OCI-LY3 (cell line): ENCODE measurements at regions not wholly inside any gene's neighbourhood (a gene's known extent, or its start where the extent isn't known, plus 50 kb on each side); places are given as distances from the start of the nearest gene placed in this dataset.

Experiments used
- CTCF ChIP-seq: fragments of 200-600, 300-600 bp; sonication (generic); IDR thresholded peaks from 2 replicates; pipeline ENCODE4 v1.5.1; 2014; ENCODE audit warnings: antibody characterized with exemption, low read length, low read depth
- EZH2phosphoT487 ChIP-seq: fragments of 200-600 bp; shearing (Covaris generic); IDR thresholded peaks from 2 replicates; pipeline ENCODE4 v1.6.1; 2018; ENCODE audit warnings: antibody characterized with exemption, mixed run types, low read depth

- TF ChIP-seq CTCF (no peak), EZH2phosphoT487 (no peak)
These were observed 1068.5 kb upstream of the CELF4 start for GRCh38 chr18:38634117-38634516.
